IMR-90 (cell line): ENCODE measurements at regions not wholly inside any gene's neighbourhood (a gene's known extent, or its start where the extent isn't known, plus 50 kb on each side); places are given as distances from the start of the nearest gene placed in this dataset.

Experiments used
- ATAC-seq: fragments of 200-7000 bp; cut with Tn5 transposase; 2 replicates; pipeline ENCODE4 v1.9.1; 2020; ENCODE audit warnings: low read depth, mild to moderate bottlenecking, moderate library complexity
- BruUV-seq: library from RNA; stranded (reverse); fragments of 400-500 nt; replicated peaks from 2 replicates; lab custom pipeline; 2021; lab: Mats Ljungman, UMichigan
- CTCF ChIA-PET: fragments of 300-600 bp; formaldehyde crosslinking; extraction: SDS; loops from one replicate; lab custom pipeline; 2021; ENCODE audit warnings: antibody characterized with exemption; lab: Yijun Ruan, JAX
- POLR2A ChIA-PET: fragments of 300-600 bp; sonication (Branson Sonifier 250); formaldehyde crosslinking; loops from one replicate; lab custom pipeline; 2022; ENCODE audit warnings: antibody characterized with exemption; ENCODE audit not compliant: unreplicated experiment; lab: Charles Lee
- DNase-seq: peaks from one replicate; pipeline ENCODE4 v3.0.0; 2013
- H2AFZ ChIP-seq: replicated peaks from 2 replicates; pipeline ENCODE3; 2013; ENCODE audit warnings: low read length, mild to moderate bottlenecking; ENCODE audit not compliant: poor library complexity
- H2AK5ac ChIP-seq: 2 replicates; pipeline ENCODE4 v1.6.1; 2013; ENCODE audit warnings: low read depth, low read length, inconsistent platforms
- H2AK9ac ChIP-seq: replicated peaks from 2 replicates; pipeline ENCODE3; 2013; ENCODE audit warnings: mild to moderate bottlenecking, low read depth, low read length, moderate library complexity; ENCODE audit not compliant: poor library complexity
- H2BK120ac ChIP-seq: 2 replicates; pipeline ENCODE4 v1.6.1; 2013; ENCODE audit warnings: low read depth, low read length, inconsistent platforms
- H2BK15ac ChIP-seq: 3 replicates; pipeline ENCODE4 v1.6.1; 2013; ENCODE audit warnings: low read depth, low read length, inconsistent platforms
- H2BK20ac ChIP-seq: 2 replicates; pipeline ENCODE4 v1.6.1; 2013; ENCODE audit warnings: low read depth, mild to moderate bottlenecking, inconsistent platforms, low read length, moderate library complexity
- H2BK5ac ChIP-seq: 2 replicates; pipeline ENCODE4 v1.6.1; 2013; ENCODE audit warnings: mild to moderate bottlenecking, low read depth, low read length, inconsistent platforms; ENCODE audit not compliant: poor library complexity, severe bottlenecking
- H3K14ac ChIP-seq: replicated peaks from 2 replicates; pipeline ENCODE4 v1.6.1; 2013; ENCODE audit warnings: low read depth, low read length, inconsistent platforms
- H3K18ac ChIP-seq: 2 replicates; pipeline ENCODE4 v1.6.1; 2013; ENCODE audit warnings: low read depth, low read length, control low read depth
- H3K23ac ChIP-seq: 2 replicates; pipeline ENCODE4 v1.6.1; 2013; ENCODE audit warnings: low read depth, low read length, inconsistent platforms
- H3K27ac ChIP-seq: 2 replicates; pipeline ENCODE4 v1.5.1; 2013; ENCODE audit warnings: mild to moderate bottlenecking, control low read depth, low read length; ENCODE audit not compliant: insufficient read depth
- H3K27me3 ChIP-seq: 2 replicates; pipeline ENCODE4 v1.6.1; 2013; ENCODE audit warnings: low read length; ENCODE audit not compliant: control insufficient read depth, insufficient read depth
- H3K36me3 ChIP-seq: 2 replicates; pipeline ENCODE4 v1.6.1; 2013; ENCODE audit warnings: low read length, mixed read lengths; ENCODE audit not compliant: control insufficient read depth, insufficient read depth
- H3K4ac ChIP-seq: 2 replicates; pipeline ENCODE4 v1.6.1; 2013; ENCODE audit warnings: low read depth, low read length, inconsistent platforms
- H3K4me1 ChIP-seq: 2 replicates; pipeline ENCODE4 v1.6.1; 2013; ENCODE audit warnings: low read length, mixed read lengths; ENCODE audit not compliant: control insufficient read depth, insufficient read depth
- H3K4me2 ChIP-seq: 2 replicates; pipeline ENCODE4 v1.6.1; 2013; ENCODE audit warnings: low read depth, mild to moderate bottlenecking, control low read depth, low read length, moderate library complexity
- H3K4me3 ChIP-seq: 2 replicates; pipeline ENCODE4 v1.5.1; 2013; ENCODE audit warnings: low read depth, mild to moderate bottlenecking, control low read depth, low read length, moderate library complexity; ENCODE audit not compliant: insufficient read depth
- H3K56ac ChIP-seq: 2 replicates; pipeline ENCODE4 v1.6.1; 2013; ENCODE audit warnings: low read length, inconsistent platforms; ENCODE audit not compliant: insufficient read depth; ENCODE audit errors: extremely low read depth
- H3K79me1 ChIP-seq, 2 experiments: 2 replicates each; pipeline ENCODE4 v1.6.1; 2013; ENCODE audit warnings: low read length in 2 of 2, inconsistent platforms in 1 of 2, low read depth in 1 of 2
- H3K9ac ChIP-seq: 2 replicates; pipeline ENCODE4 v1.6.1; 2013; ENCODE audit warnings: low read depth, low read length, control low read depth
- H3K9me1 ChIP-seq: 2 replicates; pipeline ENCODE4 v1.6.1; 2013; ENCODE audit warnings: low read length, inconsistent platforms; ENCODE audit not compliant: insufficient read depth
- H3K9me3 ChIP-seq: 2 replicates; pipeline ENCODE4 v1.6.1; 2013; ENCODE audit warnings: low read length; ENCODE audit not compliant: control insufficient read depth, insufficient read depth
- H4K20me1 ChIP-seq: 2 replicates; pipeline ENCODE4 v1.6.1; 2013; ENCODE audit warnings: low read length, inconsistent platforms; ENCODE audit not compliant: insufficient read depth
- H4K5ac ChIP-seq: 2 replicates; pipeline ENCODE4 v1.6.1; 2013; ENCODE audit warnings: mild to moderate bottlenecking, low read depth, low read length, control low read depth
- H4K8ac ChIP-seq, 2 experiments: 2 replicates each; pipeline ENCODE4 v1.6.1; 2013; ENCODE audit warnings: low read depth in 2 of 2, low read length in 2 of 2, control low read depth in 1 of 2, inconsistent platforms in 1 of 2
- H4K91ac ChIP-seq: 2 replicates; pipeline ENCODE4 v1.6.1; 2013; ENCODE audit warnings: low read depth, low read length, inconsistent platforms; ENCODE audit not compliant: insufficient read depth
- BHLHE40 ChIP-seq: fragments of 150-350 bp; IDR thresholded peaks from 2 replicates; pipeline ENCODE4 v1.6.1; 2016; ENCODE audit warnings: mild to moderate bottlenecking, low read depth, low read length
- CEBPB ChIP-seq: IDR thresholded peaks from 2 replicates; pipeline ENCODE4 v1.6.1; 2012; ENCODE audit warnings: low read depth, low read length, improper control_type of control experiment
- CHD1 ChIP-seq: IDR thresholded peaks from 2 replicates; pipeline ENCODE4 v1.6.1; 2012; ENCODE audit warnings: low read depth, low read length, improper control_type of control experiment
- ELK1 ChIP-seq: fragments of 150-350 bp; IDR thresholded peaks from 2 replicates; pipeline ENCODE4 v1.6.1; 2016; ENCODE audit warnings: low read depth, mild to moderate bottlenecking, low read length, moderate library complexity, borderline replicate concordance
- FOS ChIP-seq: fragments of 150-350 bp; IDR thresholded peaks from 2 replicates; pipeline ENCODE4 v1.6.1; 2016; ENCODE audit warnings: low read depth, low read length
- MAFK ChIP-seq: IDR thresholded peaks from 2 replicates; pipeline ENCODE4 v1.6.1; 2012; ENCODE audit warnings: low read depth, low read length, improper control_type of control experiment
- MXI1 ChIP-seq: IDR thresholded peaks from 2 replicates; pipeline ENCODE4 v1.6.1; 2012; ENCODE audit warnings: low read depth, mild to moderate bottlenecking, low read length, moderate library complexity, borderline replicate concordance
- RCOR1 ChIP-seq: IDR thresholded peaks from 2 replicates; pipeline ENCODE4 v1.6.1; 2012; ENCODE audit warnings: mild to moderate bottlenecking, low read length, improper control_type of control experiment; ENCODE audit not compliant: insufficient replicate concordance
- SMC3 ChIP-seq: fragments of 150-350 bp; IDR thresholded peaks from 2 replicates; pipeline ENCODE4 v1.6.1; 2016; ENCODE audit warnings: low read depth, mild to moderate bottlenecking, antibody characterized with exemption, low read length, moderate library complexity
- USF2 ChIP-seq: fragments of 150-350 bp; IDR thresholded peaks from 2 replicates; pipeline ENCODE4 v1.6.1; 2017; ENCODE audit warnings: mild to moderate bottlenecking, antibody characterized with exemption, low read length, low read depth
- WGBS, 2 experiments: methylation state at CpG; one replicate each; pipeline versions ENCODE4 v1.1.5 to v1.1.7; 2013; ENCODE audit warnings: missing lambda C conversion rate in 2 of 2; ENCODE audit not compliant: insufficient read length in 1 of 2; ENCODE audit errors: extremely low coverage in 2 of 2; 5-methylcytosine and 5-hydroxymethylcytosine counted together
- dilution Hi-C: fragments of 300-500 bp; cut with HindIII; formaldehyde crosslinking; loops from one replicate; pipeline ENCODE4 v1.14.3; 2018; ENCODE audit warnings: low sequenced_read_pairs; ENCODE audit not compliant: unreplicated experiment
- in situ Hi-C: fragments of 300-500 bp; cut with MboI; formaldehyde crosslinking; loops from 3 replicates; pipeline ENCODE4 v1.14.3; 2019; ENCODE audit warnings: low sequenced_read_pairs, inconsistent platforms, mixed read lengths
- intact Hi-C: fragments of 100-400 bp; cut with micrococcal nuclease; formaldehyde crosslinking; loops from 2 replicates; pipeline ENCODE4 v1.10.0; 2022

GRCh38 chr4:104073229-104073628, 353.4 kb upstream of the TACR3 start:
- peaks cover 4% of the 10 kb centered on the region; the same call in 1 of the 2 replicates for H3K9me3 ChIP-seq
- no peak overlapping the region for H2AK9ac ChIP-seq
- TF ChIP-seq BHLHE40 (no peak), MXI1 (no peak), ELK1 (no peak), SMC3 (no peak), CEBPB (no peak), CHD1 (no peak), USF2 (no peak), MAFK (no peak), RCOR1 (no peak), FOS (no peak)
- no peak overlapping the region for H3K4me3 ChIP-seq
- no peaks in the 10 kb centered on the region for H3K79me1 ChIP-seq
- no peak overlapping the region for H3K9ac ChIP-seq
- H4K20me1 ChIP-seq = no peaks in the 10 kb centered on the region
- POLR2A ChIA-PET = no interaction called here
- no peak overlapping the region for H2BK5ac ChIP-seq
- H4K8ac ChIP-seq = no peak overlapping the region
- CTCF ChIA-PET = no interaction called here
- H2AK5ac ChIP-seq = no peak overlapping the region
- in situ Hi-C loops = no loop called here
- BruUV-seq = no TSS peak
- no peak for ATAC-seq
- no peak overlapping the region for H3K23ac ChIP-seq
- no peak overlapping the region for H3K56ac ChIP-seq
- no peak overlapping the region for H4K91ac ChIP-seq
- no peaks in the 10 kb centered on the region for H3K9me1 ChIP-seq
- WGBS, 2 experiments = no CpG with 5 or more reads among the region's 4 CpGs
- no peaks in the 10 kb centered on the region for H3K27me3 ChIP-seq
- no peak for DNase-seq
- dilution Hi-C loops = no loop called here
- no peaks in the 10 kb centered on the region for H3K4me1 ChIP-seq
- no peak overlapping the region for H3K18ac ChIP-seq
- no peak overlapping the region for H2AFZ ChIP-seq
- no peak overlapping the region for H3K4ac ChIP-seq
- no peak overlapping the region for H4K5ac ChIP-seq
- intact Hi-C loops = no loop called here
- H2BK15ac ChIP-seq = no peak overlapping the region
- no peaks in the 10 kb centered on the region for H3K36me3 ChIP-seq
- no peak overlapping the region for H2BK20ac ChIP-seq
- H2BK120ac ChIP-seq = no peak overlapping the region
- no peak overlapping the region for H3K4me2 ChIP-seq
- H3K14ac ChIP-seq = no peak overlapping the region
- H3K27ac ChIP-seq = no peak overlapping the region
